Choroid plexus epithelial cell (primary cell): ENCODE measurements at regions not wholly inside any gene's neighbourhood (a gene's known extent, or its start where the extent isn't known, plus 50 kb on each side); places are given as distances from the start of the nearest gene placed in this dataset.

ENCODE experiments used
- DNase-seq: peaks from one replicate; pipeline ENCODE4 v3.0.0-alpha.2; 2010; ENCODE audit warnings: low read depth
- H3K4me3 ChIP-seq: 2 replicates; pipeline ENCODE4 v1.5.1; 2011; ENCODE audit warnings: low read depth, mild to moderate bottlenecking, control low read depth, low read length, moderate library complexity
- TF ChIP-seq, protein P1 (sequence below): conservative IDR thresholded peaks from 2 replicates; pipeline ENCODE4 v1.5.1; 2011; ENCODE audit warnings: low read depth, mild to moderate bottlenecking, control low read depth, inconsistent platforms, low read length, moderate library complexity

DNA sequence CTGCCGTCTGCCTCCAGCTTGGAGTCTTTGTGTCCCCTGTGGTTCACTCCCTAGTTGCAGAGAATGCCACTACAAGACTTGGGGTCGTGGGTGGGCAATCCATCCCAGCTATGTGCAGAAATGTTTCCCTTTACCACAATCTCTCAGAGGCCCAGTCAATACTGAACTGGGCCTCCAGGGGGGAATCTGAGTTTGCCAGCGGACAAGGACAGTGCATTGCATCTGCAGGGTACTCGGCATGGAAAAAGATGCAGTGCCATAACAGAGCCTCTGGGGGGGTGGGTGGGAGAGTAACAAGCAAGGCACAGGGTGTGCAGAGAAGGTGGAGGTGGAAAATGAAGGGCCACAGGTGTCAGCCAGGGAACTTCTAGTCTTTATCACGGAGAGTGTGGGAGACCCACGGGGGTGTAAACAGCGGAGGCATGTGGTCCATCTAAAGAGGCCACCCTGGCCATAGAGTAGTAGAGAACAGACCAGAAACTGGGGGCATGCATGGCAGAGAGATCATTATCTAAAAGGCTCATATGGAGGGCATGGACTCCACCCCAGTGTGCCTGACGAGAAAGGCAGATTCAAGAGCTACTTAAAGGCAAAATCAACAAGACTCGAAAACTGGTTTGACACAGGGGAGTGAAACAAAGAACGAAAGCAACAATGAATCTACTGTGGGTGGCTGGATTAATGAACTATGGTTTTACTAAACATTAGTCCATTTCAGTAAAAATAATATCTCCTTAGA, 182.4 kb downstream of the ANXA2 start:
- TF ChIP-seq, protein P1, sequence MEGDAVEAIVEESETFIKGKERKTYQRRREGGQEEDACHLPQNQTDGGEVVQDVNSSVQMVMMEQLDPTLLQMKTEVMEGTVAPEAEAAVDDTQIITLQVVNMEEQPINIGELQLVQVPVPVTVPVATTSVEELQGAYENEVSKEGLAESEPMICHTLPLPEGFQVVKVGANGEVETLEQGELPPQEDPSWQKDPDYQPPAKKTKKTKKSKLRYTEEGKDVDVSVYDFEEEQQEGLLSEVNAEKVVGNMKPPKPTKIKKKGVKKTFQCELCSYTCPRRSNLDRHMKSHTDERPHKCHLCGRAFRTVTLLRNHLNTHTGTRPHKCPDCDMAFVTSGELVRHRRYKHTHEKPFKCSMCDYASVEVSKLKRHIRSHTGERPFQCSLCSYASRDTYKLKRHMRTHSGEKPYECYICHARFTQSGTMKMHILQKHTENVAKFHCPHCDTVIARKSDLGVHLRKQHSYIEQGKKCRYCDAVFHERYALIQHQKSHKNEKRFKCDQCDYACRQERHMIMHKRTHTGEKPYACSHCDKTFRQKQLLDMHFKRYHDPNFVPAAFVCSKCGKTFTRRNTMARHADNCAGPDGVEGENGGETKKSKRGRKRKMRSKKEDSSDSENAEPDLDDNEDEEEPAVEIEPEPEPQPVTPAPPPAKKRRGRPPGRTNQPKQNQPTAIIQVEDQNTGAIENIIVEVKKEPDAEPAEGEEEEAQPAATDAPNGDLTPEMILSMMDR: no peak
- no peak overlapping the region for H3K4me3 ChIP-seq
- DNase-seq: no peak

DNA sequence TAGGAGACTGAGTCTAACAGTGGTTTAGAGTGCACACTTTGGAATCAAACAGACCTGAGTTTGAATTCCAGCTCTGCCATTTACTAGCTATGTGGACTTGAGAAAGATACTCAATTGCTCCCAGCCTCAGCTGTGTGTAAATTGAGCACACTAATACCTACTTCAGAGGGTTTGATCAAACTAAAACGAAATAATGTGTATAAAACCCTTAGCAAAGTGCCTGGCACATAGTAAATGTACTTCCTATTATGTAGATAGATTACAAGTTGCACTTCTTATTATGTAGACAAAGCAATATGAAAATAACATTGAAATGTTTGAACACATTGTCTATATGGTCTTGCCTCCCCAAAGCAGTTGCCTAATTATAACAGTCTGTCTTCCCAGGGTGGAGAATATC, 180.6 kb downstream of the ANXA2 start:
- no peak overlapping the region for H3K4me3 ChIP-seq
- TF ChIP-seq, protein P1: no peak
- no peak for DNase-seq

DNA sequence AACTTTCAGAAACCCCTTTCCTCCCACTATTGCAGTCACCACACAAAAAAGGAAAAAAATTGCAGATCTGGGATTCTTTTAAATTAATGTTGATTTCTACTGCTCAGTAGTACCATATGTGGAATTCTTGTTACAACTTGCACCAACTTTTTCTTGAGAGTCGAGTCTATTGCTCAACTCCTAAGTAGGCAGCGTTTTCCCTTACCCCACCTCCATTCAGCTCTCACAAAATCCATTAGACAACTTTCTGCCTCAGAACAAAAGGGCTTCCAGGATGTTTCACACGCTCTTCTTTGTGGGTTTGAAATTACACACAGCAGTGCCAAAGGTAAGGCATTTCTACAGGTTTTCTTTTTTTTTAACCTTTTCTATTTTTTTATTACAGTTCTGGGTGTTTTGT, 179.5 kb downstream of the ANXA2 start:
- TF ChIP-seq, protein P1: no peak
- DNase-seq: no peak
- H3K4me3 ChIP-seq: no peak overlapping the region

DNA sequence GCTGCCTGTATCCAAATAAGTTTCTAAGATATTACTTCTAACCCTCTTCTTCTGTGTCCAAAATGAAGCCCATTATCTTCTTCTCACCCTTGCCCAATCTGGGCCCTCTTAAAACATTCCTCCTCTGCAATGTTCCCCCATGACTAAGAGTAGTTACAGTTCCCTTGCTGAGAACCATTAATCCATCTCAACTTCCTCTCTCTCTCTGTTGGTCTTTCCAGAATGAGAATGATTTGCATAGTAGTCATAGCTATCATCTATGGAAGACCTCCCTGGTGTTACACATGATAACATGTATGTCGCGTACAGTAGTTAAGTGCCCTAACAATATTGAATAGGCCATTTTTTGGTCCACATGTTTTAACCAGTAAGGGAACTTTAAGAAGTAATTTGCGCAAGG, 177.9 kb downstream of the ANXA2 start:
- H3K4me3 ChIP-seq: no peak overlapping the region
- TF ChIP-seq, protein P1: no peak
- no peak for DNase-seq

DNA sequence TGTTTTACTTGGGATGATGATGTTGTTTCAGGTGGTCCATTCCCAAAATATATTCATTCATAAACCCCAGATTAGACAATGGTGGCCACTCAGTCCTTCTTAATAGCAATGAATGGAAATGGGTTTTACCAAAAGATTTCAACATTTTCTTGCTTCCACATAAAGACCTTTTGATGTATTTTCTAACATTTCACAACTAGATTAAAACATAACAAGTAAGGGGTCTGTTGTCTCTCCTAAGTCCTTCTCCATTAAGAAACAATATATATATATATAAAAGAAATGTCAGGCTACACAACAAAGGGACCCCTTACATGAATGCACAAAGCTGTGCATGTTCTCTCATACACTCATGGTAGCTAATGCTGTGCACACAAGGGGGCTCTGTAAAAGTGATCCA, 176.4 kb downstream of the ANXA2 start:
- TF ChIP-seq, protein P1: no peak
- no peak overlapping the region for H3K4me3 ChIP-seq
- DNase-seq: no peak

DNA sequence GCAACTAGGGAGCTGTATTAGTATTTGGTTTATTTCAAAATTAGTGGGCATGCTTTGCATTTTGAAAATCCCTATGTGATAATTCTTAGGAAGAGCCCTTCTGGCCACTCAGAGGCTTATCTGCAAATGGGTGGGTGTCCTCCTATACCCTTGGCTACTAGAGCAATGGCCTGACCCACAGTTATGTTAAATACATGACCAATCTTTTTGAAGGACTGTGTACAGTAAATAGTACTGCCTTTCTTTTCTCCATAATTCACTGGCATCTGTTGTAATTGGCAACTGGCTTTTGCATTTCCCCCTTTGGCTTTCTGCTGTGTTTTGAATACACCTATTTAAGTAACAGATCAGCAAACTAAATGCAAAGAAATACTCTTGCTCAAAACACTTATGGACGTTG, 175.4 kb downstream of the ANXA2 start:
- DNase-seq: no peak
- TF ChIP-seq, protein P1: no peak
- no peak overlapping the region for H3K4me3 ChIP-seq

DNA sequence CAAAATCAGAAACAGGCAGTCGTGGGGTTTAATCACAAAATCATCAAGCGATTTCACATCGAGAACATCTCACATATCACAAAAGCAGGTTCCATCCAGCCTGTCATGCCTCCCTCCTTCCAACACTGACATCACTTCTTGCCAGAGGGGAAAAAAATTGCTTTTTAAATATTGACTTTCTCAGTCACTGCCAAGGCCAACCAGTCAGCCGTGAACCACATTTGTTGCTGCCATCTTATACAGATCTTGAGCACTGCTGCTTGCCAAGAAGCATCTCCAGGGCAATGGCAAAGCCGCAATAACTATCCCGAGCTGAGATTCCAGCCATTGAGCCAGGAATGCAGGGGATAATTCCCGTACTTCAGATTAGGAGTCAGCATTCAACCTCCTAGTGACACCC, 174.6 kb downstream of the ANXA2 start:
- H3K4me3 ChIP-seq: no peak overlapping the region
- TF ChIP-seq, protein P1: no peak
- DNase-seq: no peak
